Uterus (tissue), 2 donors: ENCODE measurements at regions not wholly inside any gene's neighbourhood (a gene's known extent, or its start where the extent isn't known, plus 50 kb on each side); places are given as distances from the start of the nearest gene placed in this dataset.

Source experiments
- CTCF ChIP-seq, 4 experiments: fragments of 200-600 bp in 2 of 4; fragments of 450-650 bp in 2 of 4; sonication (generic) in 2 of 4; IDR thresholded peaks; one replicate each; pipeline ENCODE4 v1.5.1; 2016 to 2019; ENCODE audit warnings: antibody characterized with exemption in 4 of 4, mild to moderate bottlenecking in 2 of 4, moderate library complexity in 1 of 4
- POLR2A ChIP-seq, 2 donors: fragments of 450-650 bp; IDR thresholded peaks; one replicate each; pipeline ENCODE4 v1.6.1; 2016; ENCODE audit warnings: antibody characterized with exemption in 2 of 2, mild to moderate bottlenecking in 1 of 2, moderate library complexity in 1 of 2

GRCh38 chr4:108366716-108367115 lies 198.0 kb upstream of the LEF1 start:
- no peak for TF ChIP-seq CTCF (IDR thresholded peaks at IDR 0.05)
- no peak for TF ChIP-seq POLR2A (IDR thresholded peaks at IDR 0.05)
